Lower lobe of right lung (tissue), 2 donors: ENCODE measurements at regions not wholly inside any gene's neighbourhood (a gene's known extent, or its start where the extent isn't known, plus 50 kb on each side); places are given as distances from the start of the nearest gene placed in this dataset.

Source experiments
- ATAC-seq, 2 donors: fragments of 200-7000 bp; cut with Tn5 transposase; one replicate each; pipeline ENCODE4 v1.9.1; 2020 to 2022; ENCODE audit warnings: mild to moderate bottlenecking in 2 of 2, moderate library complexity in 2 of 2
- DNase-seq: peaks from one replicate; pipeline ENCODE4 v3.0.0-alpha.2; 2020
- H3K27ac ChIP-seq: fragments of 200-600 bp; one replicate; pipeline ENCODE4 v1.8.0; 2022
- H3K27me3 ChIP-seq: fragments of 200-600 bp; one replicate; pipeline ENCODE4 v1.8.0; 2022; ENCODE audit warnings: low read depth
- H3K36me3 ChIP-seq: fragments of 200-600 bp; one replicate; pipeline ENCODE4 v1.8.0; 2022; ENCODE audit warnings: mild to moderate bottlenecking
- H3K4me1 ChIP-seq: fragments of 200-600 bp; one replicate; pipeline ENCODE4 v1.8.0; 2022
- H3K4me3 ChIP-seq: fragments of 200-600 bp; one replicate; pipeline ENCODE4 v1.8.0; 2022; ENCODE audit warnings: mild to moderate bottlenecking
- H3K9me3 ChIP-seq: fragments of 200-600 bp; one replicate; pipeline ENCODE4 v1.8.0; 2022
- intact Hi-C: fragments of 100-400 bp; cut with DNase I; formaldehyde crosslinking; loops from one replicate; pipeline ENCODE4 v1.11.0; 2022
- TF ChIP-seq, protein P1 (sequence below): fragments of 200-600 bp; IDR thresholded peaks from one replicate; pipeline ENCODE4 v1.8.0; 2022; ENCODE audit warnings: antibody characterized with exemption, mild to moderate bottlenecking
- donor health status: DM: no; HTN: yes; CAD: no; lungs with severe emphysema.

DNA sequence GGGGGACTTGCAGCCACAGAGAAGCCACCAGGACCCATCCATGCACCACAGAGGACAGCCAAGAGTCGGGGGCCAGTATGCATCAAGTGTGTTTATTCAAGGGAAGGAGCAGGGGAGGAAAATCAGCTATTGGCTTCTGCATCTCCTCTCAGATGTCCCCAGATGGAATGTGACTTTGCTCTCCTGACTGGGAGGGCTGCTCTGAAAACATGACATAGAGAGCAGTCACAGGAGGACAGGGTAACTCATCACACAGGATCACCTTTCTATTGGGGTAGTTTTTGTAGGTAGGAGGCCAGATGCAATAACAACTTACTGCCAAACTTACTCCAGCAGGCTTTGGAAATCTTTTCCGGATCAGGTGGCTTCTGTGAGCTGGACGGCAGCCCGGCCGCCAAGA is 121.0 kb upstream of the OPCML start:
- ATAC-seq = no peak
- H3K27me3 ChIP-seq = peaks cover 5% of the 10 kb centered on the region
- H3K27ac ChIP-seq = no peak overlapping the region
- no peak for DNase-seq
- TF ChIP-seq, protein P1, sequence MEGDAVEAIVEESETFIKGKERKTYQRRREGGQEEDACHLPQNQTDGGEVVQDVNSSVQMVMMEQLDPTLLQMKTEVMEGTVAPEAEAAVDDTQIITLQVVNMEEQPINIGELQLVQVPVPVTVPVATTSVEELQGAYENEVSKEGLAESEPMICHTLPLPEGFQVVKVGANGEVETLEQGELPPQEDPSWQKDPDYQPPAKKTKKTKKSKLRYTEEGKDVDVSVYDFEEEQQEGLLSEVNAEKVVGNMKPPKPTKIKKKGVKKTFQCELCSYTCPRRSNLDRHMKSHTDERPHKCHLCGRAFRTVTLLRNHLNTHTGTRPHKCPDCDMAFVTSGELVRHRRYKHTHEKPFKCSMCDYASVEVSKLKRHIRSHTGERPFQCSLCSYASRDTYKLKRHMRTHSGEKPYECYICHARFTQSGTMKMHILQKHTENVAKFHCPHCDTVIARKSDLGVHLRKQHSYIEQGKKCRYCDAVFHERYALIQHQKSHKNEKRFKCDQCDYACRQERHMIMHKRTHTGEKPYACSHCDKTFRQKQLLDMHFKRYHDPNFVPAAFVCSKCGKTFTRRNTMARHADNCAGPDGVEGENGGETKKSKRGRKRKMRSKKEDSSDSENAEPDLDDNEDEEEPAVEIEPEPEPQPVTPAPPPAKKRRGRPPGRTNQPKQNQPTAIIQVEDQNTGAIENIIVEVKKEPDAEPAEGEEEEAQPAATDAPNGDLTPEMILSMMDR = no peak
- intact Hi-C loops = no loop called here
- no peaks in the 10 kb centered on the region for H3K36me3 ChIP-seq
- H3K4me1 ChIP-seq = no peaks in the 10 kb centered on the region
- no peaks in the 10 kb centered on the region for H3K9me3 ChIP-seq
- no peak overlapping the region for H3K4me3 ChIP-seq

DNA sequence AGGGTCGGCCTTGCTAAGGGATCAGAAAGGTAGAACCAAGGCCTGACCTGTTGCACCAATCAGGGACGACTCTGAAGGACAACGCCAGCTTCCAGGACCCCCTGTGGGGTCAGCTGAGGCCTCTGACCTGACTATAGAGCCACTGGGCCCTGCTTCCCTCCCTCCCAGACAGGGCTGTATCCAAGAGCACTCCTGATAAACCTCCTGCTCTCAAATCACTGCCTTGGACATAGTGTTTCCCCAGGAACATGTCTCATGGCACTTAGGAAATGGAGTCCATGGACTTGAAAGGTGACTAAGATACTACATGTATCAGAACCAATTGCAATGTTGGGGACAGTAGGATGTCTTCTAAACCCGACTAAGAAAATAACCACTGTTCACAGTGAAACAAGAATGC is 117.8 kb upstream of the OPCML start:
- ATAC-seq = no peak
- Histone ChIP-seq H3K27ac (no peak overlapping the region), H3K4me3 (no peak overlapping the region), H3K9me3 (no peaks in the 10 kb centered on the region), H3K27me3 (no peaks in the 10 kb centered on the region), H3K4me1 (no peaks in the 10 kb centered on the region), H3K36me3 (no peaks in the 10 kb centered on the region)
- TF ChIP-seq, protein P1 = no peak
- DNase-seq = no peak
- intact Hi-C loops = no loop called here

DNA sequence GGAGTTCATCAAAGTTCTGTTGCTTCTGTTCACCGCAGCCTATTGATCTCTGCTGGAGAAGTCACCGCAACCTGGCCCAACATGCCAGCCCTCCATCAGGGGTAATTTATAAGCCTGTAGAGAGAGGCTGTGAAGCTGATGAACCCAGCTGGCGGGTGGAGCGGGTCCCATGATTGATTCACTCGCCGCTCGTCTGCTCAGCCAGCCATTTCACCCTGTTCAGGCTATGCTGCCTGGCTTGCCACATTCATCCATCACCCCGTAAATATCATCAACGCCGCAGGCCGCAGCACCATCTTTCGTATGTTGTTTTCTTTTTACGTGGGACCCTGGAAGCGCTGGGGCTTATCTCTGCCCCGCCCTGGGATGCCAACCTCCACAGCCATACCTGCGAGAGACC is 116.7 kb upstream of the OPCML start:
- Histone ChIP-seq H3K4me3 (no peak overlapping the region), H3K9me3 (no peaks in the 10 kb centered on the region), H3K27me3 (no peaks in the 10 kb centered on the region), H3K4me1 (no peaks in the 10 kb centered on the region), H3K27ac (no peak overlapping the region), H3K36me3 (no peaks in the 10 kb centered on the region)
- TF ChIP-seq, protein P1 = no peak
- intact Hi-C loops = no loop called here
- DNase-seq (no peak), ATAC-seq (no peak)

DNA sequence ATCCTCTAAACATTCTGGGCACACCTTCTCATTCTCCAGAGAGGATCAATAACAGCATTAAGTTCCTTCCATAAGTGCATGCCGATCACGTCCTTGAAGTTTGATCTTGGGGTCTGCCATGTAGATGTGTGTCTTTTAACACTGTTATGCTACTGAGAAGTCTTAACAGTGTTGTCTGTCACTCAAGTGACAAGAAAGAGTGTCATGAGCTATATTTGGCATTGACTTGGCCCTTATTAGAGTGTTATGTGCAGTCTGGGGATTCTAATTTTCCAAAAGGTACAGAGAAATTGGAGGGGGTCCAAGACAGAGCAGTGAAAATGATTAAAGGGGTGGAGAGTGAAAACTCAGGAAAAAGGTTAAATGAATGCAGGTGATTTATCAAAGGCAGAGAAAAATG is 107.1 kb upstream of the OPCML start:
- no peaks in the 10 kb centered on the region for H3K27me3 ChIP-seq
- DNase-seq (no peak), ATAC-seq (no peak)
- H3K27ac ChIP-seq = no peak overlapping the region
- no peaks in the 10 kb centered on the region for H3K36me3 ChIP-seq
- H3K4me3 ChIP-seq = no peak overlapping the region
- H3K9me3 ChIP-seq = no peaks in the 10 kb centered on the region
- TF ChIP-seq, protein P1 = no peak
- intact Hi-C loops = no loop called here
- no peaks in the 10 kb centered on the region for H3K4me1 ChIP-seq

DNA sequence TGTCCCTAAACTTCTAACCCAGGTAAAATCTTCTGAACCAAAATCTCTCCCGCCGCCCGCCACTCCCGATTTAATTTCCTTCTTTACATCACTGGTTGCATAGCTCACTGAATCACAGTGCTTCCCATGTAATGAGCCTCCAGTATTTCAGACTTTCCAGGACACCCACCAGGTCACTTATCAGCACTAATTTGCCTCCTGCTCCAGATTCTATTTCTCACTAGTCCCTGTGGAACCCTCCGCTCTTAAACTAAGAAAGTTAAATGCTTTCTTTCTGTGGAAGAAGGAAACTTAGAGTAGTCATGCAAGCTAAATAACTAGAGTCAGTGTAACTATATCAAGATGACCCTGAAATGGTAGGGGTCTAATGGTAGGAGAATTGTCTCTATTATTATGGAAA is 106.6 kb upstream of the OPCML start:
- TF ChIP-seq, protein P1 = no peak
- no peak for DNase-seq
- intact Hi-C loops = no loop called here

More for the DNA sequence above, 106.6 kb upstream of the OPCML start:
- Histone ChIP-seq H3K36me3 (no peaks in the 10 kb centered on the region), H3K4me3 (no peak overlapping the region), H3K9me3 (no peaks in the 10 kb centered on the region), H3K27ac (no peak overlapping the region), H3K27me3 (no peaks in the 10 kb centered on the region), H3K4me1 (no peaks in the 10 kb centered on the region)
- ATAC-seq = no peak
